ENCODE measurements at regions not wholly inside any gene's neighbourhood (a gene's known extent, or its start where the extent isn't known, plus 50 kb on each side); places are given as distances from the start of the nearest gene placed in this dataset.

DNA sequence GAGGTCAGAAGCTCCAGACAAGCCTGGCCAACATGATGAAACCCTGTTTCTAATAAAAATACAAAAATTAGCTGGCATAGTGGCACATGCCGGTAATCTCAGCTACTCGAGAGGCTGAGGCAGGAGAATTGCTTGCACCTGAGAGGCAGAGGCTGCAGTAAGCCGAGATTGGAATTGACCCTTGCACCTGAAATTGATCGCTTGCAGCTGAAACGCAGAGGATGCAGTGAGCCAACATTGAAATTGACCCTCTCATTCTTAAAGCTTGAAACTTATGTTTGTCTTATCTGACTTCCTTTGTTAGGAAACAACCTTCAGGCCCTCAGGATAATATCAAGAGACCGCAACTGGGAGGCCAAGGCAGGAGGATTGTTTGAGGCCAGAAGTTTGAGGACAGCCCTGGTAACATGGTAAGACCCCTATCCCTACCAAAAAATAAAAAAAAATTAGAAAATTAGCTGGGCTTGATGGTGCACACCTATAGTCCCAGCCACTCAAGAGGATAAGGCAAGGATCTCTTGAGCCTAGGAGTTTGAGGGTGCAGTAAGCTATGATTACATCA lies 376.6 kb upstream of the XYLT1 start:
- no peak for DNase-seq

DNA sequence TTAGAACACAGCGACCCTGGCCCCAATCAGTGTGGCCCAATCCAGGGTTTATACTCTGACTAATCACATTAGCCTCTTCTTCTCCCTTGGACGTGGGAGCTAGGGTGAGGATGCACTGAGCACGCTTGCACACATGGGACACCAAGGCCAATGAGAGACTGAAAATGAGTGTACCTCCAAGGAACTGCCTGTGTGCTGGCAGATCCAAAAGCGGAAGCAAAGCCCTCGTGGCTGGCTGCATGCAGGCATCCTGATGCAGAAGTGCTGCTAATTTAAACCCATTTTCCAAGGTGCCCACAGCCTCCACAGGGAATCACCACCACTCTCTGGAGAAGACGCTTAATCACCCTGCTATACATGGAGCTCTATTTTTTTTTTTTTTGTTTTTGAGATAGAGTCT lies 375.3 kb upstream of the XYLT1 start:
- no peak for DNase-seq

DNA sequence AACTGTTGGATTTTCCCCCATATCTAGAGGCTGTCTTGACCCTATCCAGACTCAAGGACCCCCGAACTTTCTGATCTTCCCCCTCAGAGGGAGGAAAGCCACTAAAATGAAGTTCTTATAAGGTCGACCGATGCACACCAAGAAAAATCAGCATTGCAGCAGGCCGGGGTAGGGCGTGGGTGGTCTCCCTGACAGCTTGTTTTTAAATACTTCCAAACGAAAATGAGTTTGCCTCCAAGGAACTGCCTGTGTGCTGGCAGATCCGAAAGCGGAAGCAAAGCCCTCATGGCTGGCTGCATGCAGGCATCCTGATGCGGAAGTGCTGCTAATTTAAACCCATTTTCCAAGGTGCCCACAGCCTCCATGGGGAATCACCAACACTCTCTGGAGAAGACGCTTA lies 374.3 kb upstream of the XYLT1 start:
- DNase-seq: no peak

DNA sequence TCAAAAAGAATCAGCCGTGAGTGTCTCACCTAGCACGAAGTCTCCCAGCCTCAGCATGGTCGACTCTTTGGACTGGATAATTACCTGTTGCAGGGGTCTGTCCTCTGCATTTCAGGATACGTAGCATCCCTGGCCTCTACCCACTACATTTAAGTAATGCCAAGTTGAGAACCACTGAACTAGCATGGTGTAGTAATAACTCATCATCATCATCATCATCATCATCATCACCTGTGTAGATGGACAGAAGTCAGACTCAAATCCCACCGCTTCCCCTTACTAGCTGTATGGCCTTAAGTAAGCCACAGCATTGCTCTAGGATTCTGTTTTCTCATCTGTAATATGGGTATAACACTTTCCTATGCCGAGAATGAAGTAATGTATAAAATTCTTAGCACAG lies 373.1 kb upstream of the XYLT1 start:
- no peak for DNase-seq

DNA sequence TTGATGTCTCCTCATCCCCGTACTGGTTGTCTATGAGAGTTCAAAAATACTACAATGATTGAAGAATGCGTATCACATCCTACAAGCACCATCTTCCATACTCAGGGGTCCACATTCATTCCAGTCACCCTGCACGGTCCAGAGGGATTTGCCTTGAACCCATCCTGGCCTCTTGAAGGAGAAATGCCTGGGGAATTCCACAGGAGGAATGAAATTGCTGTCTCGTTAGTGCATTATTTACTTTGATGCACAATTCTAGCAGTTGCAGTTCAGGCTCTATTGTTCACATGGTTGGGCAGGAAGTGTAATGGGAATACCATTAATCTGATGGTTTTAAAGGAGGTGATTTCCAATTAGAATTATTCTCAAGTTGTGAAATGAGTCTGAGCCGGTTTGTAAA lies 369.1 kb upstream of the XYLT1 start:
- no peak for DNase-seq

DNA sequence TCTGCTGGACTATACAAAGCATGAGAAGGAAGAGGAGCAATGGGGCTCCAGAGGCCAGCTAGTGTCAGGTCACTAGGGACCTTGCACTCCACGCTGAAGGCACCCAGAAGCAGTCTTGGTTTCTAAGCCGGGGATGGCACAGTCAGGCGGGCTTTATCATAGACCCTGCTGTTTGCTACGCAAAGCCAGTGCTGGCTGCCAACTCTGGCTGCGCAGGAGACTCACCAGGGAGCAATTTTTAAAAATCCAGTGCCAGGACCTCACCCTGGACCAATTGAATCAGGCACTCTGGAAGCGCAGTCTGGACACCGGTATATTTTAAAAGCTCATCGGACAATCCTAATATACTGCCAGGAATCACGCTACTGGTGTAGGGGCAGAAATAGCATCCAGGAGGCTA lies 368.5 kb upstream of the XYLT1 start:
- DNase-seq: no peak

DNA sequence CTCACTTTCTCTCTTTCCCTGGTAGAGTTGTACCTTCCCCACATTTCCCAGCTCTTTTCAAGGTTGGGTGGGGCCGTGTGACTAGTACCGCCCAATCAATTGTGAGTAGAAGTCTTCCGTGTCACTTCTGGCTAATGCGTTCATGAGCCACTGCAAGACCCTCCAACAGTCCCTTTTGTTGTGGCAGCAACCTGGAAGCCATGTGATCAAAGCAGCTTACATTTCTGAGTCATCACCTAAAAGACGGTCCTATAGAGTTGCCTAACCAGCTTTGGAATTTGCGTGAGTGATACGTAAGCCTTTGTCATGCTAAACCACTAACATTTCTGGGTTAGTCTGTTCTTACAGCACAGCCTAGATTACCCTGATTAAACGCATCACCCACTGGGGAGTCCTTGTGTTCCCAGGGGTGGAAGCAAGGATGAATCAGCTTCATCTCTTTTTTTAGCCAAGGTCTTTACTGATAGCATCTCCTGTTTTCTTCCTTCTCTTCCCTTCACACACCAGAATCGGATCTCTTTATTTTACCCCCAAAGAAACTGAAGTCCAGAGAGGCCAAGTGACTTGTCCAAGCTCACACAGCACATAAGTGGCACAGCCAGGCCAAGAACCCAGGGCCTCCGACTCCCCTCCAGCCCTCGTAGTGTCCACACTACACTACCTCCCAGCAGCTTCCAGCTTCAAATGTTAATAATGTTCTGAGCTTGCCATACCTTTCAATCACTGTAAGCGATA lies 366.3 kb upstream of the XYLT1 start:
- DNase-seq: no peak

DNA sequence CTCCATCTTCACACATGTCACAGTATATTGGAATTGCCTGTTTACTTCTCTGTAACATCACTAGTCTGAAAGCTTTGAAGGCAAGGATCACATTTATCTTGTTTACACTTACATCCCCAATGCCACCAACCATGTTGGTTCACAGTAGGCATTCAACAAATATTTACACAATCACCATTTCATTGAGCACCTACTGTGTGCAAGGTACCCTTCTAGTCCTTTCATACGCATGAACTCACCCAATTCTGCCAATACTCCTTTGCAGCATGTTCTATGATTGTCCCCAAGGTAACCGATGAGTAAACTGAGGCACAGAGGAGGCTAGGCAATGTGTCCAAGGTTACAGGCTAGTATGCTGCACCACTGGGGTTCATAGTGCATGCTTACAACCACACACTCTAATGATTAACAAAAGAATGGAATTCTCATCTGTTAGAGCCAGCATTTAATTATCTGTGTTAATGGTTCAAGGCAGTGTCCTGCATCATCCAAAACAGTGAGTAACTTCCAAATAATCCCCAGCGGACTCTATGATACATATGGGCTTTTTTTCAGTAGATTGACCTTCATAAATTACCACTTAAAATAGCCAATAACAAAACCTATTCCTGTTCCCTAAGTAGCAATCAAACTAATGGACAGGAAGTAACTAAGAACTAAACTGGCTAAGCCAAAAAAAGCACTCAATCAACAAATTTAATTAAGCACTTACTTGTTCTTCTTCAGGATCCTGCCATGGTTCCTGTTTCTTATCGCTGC lies 364.5 kb upstream of the XYLT1 start:
- no peak for DNase-seq

DNA sequence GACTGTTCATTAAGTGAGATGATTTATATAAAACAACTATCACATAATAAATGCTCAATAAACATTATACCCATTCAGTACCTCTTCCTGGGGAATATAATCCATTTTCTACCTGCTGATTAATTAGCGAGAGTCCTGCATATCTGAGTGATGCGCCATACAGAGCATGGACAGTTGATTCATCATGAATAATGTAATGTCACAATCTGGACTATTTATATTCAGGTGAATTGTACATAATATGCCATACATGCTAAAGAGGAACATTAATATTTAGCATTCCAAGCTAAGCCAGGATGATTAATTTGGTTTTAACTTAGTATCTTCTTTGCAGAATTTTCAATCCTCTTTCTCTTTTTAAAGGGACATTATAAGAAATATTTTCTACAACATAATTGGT lies 362.0 kb upstream of the XYLT1 start:
- DNase-seq: no peak

DNA sequence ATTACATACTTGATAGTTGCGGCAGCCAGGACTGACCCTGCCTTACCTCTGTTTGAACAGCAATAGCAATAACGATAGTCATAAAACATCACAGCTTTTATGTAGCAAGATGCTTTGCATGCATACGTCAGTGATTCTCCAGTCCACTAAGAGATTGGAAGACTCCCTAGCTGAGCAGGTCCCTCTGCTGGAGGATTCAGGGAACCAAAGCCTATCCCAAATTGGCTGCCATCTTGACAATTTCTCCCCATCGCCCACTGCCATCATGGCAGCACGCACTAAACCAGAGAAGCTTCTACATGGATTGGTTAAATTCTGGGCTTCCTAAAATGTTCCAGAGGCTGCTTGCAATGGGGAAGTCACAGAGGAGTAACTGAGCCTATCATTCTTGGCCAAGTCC lies 360.6 kb upstream of the XYLT1 start:
- DNase-seq: no peak

DNA sequence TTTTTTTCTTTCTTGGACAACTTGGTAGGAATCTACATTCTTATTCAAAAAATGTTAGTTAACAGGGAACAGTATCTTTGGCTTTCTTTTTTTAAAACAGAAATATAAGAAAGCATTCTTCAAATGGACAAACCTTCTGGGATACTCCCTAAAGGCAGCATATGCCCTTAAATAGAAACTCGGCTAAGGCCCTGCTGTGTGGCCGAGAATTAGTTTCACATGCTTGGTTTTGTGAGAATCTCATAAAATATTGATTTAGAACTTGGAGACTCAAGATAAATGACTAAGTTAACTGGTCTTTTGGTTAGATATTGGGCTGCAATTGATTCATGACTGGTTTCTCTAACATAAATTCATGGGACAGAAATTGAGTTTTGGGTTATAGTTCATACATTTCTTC lies 359.9 kb upstream of the XYLT1 start:
- DNase-seq: no peak

DNA sequence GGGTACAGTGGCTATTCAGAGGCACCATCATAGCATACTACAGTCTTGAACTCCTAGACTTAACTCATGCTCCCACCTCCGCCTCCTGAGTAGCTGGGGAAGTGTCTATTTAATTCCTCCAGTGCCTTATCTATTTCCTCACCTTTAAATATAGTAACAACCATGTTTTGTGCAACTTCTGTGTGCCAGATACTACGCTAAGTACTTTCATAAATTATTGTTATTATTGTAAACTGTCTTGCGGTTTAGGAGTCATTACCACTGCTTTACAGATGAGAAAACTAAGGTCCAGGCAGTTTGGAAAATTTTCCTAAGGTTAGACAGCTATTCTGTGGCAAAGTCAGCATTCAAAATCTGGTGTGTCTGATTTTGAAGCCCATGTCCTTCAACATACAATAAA lies 359.1 kb upstream of the XYLT1 start:
- DNase-seq: no peak

DNA sequence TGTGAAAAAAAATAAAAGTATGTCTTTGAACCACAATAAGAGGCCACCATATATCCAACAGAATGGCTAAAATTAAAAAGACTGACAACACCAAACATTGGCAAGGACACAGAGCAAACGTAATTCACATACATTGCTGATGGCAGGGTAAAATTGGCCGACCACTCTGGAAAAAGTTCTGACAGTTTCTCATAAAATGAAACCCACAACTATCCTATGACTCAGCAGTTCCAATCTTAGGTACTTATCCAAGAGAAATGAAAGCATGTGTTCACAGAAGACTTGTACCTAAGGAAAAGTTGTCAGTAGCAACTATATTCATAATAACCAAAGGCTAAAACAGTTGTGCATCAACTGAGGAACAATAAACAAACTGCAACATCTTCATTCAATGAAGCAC lies 357.3 kb upstream of the XYLT1 start:
- no peak for DNase-seq

DNA sequence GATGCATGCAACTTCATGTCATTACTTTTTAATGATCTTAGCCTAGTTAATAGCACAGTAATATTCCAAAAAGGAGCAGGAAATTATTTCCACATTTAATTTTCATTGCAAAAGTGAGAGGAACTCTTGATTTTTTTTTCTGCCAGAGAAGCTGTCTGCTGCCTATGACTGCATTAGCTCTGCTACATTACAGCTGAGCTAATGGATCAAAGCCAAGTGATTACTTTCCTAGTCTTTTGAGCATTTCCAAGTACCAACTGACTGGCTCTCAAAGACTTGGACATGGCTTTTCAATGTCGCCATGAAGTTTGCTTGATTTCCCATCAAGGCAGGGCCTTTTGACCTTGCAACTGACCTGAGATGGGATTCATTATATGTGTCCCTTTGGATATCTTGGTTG lies 356.6 kb upstream of the XYLT1 start:
- DNase-seq: no peak

DNA sequence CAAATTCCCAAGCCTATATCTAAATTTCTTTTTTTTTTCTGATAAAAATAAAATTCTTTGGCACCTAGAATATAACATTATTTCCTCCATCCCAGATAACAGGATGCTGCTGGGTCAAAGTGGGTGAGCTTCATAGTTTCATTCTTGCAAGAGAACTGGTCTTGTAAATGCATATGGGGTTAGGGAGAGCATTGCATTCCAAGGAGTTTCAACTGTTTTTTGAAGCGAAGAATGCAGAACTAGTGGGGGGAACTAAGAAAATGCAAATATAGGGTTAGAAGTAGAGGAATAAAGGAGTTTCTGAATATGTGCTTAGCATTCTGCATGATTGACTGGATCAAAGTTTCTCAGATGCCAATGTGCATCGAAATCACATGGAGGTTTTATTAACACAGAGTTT lies 347.2 kb upstream of the XYLT1 start:
- DNase-seq: no peak

DNA sequence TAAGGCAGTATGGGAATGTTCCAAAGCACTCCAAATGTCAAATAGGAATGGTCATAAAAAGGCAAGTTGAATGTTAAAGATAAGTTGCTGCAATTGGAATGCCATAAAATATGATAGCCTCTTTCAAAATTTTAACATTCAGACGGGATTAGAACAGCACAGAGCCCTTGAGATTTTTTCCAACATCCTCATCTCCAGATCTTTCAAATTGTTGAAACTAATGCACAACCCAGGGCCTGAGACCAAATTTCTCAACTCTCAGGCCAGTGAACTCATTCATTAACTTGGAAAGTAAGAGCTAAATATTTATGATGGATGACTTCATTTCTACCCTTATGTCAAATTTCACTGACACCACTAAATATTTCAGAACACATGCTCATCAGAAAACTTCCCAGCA lies 346.5 kb upstream of the XYLT1 start:
- no peak for DNase-seq

DNA sequence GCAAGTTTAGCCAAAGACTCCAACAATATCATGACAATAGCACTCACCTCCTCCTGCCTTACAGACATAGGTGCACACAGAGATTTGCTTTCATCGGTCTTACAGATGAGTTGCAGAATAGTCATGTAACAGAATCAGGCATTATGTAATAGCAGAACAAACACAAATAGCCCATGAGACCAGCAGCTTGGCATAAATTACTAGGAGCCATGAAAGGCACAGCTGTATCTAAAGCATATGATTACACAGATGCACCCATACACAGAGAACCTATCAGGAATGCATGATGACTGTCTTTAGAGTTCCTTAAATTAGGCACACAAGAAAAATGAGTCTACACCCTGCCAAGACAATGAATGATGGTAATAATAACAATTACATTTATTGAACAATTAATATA lies 342.0 kb upstream of the XYLT1 start:
- DNase-seq: no peak

DNA sequence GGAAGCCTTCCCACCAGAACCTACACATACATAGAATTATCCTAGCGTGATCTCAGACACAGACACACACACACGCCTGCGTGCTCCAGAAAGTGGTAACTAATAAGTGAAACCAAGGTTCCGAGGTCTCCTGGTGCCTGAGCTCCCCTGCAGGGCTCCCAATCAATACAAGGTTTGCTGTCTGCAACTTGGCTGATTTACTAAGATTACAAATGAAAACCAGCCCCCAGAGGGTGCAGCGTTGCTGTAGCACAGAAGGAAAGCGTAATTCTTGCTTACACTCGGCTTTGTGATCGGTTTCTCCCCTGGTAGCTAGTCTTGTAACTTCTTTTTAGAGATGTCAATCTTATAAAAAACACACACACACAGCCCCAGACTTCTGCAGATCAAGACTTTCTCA lies 334.1 kb upstream of the XYLT1 start:
- no peak for DNase-seq

DNA sequence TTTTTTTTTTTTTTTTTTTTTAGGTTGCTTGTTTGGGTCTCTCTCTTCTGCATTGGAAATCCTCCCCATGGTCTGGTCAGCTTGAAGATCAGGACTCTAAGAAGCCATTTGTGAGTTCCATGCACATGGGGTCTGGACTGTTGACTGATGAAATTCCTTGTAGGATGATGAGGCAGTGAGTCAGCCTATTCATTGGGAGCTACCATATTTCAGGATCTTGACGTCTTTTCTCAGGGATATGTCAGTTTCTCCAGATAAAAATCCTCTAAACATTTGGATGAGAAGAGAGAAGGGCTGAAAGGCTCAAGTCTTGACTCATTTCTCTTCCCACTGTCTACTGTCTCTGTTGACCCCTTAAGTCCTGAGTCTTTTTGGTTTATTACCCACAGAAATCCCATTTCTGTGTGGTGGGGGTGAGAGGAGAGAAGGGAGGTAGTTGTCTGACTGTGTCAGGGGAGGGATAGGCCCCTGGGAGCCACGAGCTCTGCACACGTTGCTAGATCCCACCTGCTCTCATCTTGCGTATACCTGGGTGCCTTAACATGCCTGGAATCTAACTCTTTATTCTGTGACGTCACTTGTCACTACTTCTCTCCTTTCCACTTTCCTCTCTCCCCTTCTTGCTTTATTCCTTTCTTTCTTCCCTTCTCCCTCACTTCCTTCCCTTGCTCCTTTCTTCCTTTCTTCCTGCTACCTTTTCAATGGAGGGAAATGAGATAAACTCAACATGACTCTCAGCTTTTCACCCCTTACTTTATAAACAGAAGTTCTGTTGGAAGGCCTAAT lies 333.1 kb upstream of the XYLT1 start:
- DNase-seq: no peak

DNA sequence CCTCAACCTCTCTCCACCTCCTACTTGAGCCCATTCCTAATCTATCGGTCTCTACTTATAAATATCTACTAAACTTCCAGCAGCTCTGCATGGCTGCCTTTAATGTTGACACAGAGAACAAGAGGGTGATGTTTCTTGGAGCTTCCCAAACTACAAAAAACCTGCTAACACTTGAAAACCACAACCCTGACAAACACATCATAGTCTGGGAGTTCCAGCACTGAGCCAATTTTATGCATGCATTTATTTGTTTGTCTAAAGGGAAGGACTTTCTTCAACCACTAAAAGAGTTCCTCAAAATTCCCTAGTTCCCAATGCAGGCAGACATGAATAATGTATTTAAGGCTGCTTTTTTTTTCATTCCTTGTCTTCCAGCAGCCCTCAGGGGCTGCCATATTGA lies 331.8 kb upstream of the XYLT1 start:
- DNase-seq: no peak

DNA sequence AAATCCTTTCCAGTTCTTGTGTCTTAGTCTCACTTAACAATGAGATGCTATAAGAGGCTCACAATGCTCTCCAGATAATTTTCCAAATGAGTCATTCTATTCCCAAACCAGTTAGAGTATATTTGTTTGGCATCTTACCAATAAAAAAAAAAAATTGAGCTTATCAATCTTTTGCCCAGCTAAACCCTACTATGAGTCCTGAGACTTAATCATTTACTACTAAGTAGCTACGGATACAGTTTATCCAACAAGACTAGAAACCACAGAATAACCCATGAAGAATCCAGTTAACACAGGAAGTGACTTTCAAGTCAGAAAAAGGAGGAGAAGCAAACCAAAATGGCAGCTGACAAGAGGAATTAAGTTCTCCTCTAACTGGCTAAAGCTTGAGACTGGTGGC lies 330.3 kb upstream of the XYLT1 start:
- no peak for DNase-seq

DNA sequence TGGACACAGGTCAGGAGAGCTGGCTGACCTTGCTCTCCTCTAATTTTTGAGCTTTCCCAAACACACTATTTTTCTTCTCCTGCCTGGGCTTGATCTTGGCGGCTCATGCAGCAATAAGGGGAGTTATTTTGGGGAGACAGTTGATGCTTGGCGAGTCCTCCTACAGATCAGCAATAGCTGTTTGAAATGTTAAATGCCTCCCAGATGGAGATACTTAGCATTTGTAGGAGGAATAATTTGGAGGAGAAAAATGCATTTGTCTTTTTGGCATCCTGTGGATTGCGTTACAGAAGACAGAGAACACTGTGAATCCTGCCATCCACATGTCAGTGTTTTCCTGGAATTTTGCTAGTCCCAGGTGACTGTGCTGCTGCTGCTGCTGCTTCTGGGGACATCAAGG lies 328.0 kb upstream of the XYLT1 start:
- DNase-seq: no peak

DNA sequence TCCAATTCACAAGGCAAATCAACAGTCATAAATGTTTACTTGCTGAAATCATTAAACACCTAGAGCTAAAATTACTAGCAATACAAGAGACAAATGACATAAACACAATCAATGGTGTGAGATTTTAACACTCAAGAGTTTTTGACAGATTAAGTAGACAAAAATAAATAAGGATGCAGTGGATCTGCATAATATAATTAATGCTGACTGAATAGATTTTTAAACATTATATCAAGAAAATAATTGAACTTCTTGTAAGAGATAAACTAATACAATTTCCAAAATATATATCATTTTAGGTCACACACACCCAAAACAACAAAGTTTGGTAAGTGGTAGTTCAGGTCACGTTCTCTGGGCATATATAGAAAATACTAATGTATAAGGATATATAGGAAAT lies 322.6 kb upstream of the XYLT1 start:
- DNase-seq: no peak

DNA sequence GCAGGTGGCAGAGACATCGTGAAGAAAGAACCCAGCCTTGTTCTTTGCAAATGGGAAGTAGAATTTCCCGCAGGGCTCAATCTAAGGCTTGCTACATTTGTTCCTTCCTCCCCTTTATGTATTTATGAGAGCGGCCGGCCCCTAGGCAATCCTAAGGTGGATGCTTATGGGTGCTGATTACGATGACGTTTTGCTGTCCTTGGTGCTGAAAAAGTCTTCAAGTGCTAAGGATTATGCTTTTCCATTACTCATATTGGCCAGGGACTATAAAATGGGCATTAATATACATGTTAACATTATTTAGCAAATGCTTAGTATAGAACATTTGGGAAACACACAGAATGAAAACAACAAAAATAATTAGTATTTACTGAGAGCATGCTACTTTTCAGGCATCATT lies 313.3 kb upstream of the XYLT1 start:
- no peak for DNase-seq

Data from DMS153 (cell line).